ENCODE measurements at regions not wholly inside any gene's neighbourhood (a gene's known extent, or its start where the extent isn't known, plus 50 kb on each side); places are given as distances from the start of the nearest gene placed in this dataset.
A peak's percentile ranks its signal among the peaks of the same experiment; 100 is the strongest.

DNA sequence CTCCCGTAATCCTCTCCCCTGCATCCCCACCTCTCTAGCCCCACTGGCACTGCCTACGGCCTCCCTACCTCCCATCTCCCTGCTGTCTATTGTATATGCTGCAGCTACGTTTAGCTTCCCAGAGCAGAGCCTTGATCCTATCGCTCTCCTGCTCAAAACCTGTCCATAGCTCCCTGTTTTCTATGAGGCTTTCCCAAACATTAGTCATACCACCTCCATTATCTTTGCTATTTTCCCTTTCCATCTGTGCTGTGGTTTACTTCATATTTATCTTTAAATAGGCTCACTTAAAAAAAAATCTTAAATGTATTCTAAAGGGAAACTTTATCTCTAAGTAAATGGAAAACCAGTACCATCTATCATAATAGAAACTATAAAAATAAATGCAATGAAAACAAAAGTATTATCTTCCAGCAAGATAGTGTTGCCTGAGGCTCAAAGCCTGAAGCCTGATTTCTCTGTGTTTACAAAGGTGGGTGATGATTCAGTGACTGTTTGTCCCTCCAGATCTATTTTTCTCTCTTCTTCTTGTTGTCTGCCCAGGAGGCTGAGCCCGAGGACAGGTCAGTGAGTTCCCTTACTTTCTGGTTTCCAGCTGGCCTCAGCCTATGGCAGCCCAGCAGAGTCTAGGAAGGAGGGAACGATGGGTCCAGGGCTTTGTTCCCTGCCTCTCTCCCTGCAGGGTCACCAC, 397.1 kb upstream of the CFAP20DC start:
- no peak for DNase-seq (ENCODE audit: low spot score)

DNA sequence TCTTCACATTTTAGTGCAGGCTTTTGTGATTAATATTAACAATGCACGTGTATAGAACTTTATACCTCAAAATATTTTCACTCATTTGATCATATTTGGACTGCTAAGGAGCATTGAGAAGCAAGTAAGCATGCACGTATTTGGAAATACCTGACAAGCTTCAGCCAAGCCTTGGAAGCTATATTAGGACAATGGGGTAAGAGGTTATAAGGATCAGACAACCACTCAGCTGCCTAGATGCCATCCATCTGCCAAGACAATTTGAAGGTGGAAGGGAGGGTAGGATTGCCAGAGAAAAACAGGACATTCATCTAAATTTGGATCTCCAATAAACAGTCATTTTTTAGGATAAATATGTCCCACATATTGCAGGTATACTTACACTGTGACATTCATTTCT, 394.9 kb upstream of the CFAP20DC start:
- DNase-seq (ENCODE audit: low spot score): no peak

DNA sequence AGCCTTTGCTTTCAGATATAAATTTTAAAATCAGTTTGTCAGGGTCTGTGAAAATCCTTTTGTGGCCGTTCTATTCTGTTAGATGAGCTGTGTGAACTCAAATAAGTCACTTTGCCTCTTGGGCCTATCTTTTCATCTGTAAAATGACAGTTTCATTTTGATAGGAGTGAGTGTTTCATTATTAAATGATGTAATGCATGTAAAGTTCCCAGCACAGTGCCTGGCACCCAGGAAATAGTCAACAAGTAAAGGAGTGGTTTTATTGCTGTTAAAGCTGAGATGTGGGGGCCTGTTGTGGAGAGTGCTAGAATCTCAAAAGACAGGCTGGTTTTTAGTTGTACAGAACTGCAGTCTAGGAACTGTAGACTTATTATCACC, 394.5 kb upstream of the CFAP20DC start:
- DNase-seq (ENCODE audit: low spot score): no peak

DNA sequence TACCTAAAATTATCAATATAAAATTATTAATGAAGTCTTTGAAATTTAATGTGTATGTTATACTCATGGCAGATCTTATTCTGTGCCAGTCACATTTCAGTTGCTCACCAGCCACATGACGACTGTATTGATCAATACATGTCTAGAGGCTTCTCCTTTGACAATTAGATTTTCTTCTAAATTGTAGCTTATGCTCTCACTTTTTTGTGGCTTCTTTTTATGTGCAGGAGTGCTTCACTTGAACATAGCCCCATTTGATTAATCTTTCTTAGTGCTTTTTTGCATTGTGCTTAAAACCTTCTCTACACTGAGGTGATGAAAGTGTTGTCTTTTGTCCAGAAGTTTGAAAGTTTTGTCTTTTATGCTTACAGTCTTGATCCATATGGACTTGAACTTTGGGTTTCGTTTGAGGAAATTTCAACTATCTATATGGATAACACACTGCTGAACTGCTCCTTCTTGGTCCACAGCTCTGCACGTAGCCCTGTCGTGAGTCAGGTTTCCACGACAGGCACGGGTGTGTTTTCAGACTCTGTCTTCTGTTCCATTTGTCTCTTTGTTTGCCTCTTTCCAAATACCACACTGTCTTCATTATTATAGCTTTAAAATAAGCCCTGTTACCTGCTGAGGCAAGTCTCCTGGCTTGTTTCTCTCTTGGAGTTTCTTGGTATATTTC, 393.9 kb upstream of the CFAP20DC start:
- DNase-seq (ENCODE audit: low spot score): no peak

DNA sequence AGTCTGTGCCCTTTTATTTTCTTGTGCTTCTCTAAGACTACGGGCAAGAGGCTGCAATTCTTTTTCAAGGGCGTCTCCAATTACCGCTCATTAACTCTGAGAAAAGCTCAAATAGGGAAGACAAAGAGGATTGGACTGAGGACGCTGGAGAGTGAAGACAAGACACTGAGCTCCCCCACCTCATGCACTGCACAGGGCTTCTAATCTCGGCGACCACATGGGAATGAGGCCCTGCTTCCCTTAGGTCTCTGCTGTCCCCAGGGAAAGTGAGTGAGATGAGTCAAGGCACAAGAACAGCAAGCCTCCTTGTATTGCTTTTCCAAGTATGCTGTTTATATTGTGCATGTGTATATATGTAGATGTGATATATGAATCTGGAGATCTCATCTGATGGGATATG, 392.2 kb upstream of the CFAP20DC start:
- no peak for DNase-seq (ENCODE audit: low spot score)

DNA sequence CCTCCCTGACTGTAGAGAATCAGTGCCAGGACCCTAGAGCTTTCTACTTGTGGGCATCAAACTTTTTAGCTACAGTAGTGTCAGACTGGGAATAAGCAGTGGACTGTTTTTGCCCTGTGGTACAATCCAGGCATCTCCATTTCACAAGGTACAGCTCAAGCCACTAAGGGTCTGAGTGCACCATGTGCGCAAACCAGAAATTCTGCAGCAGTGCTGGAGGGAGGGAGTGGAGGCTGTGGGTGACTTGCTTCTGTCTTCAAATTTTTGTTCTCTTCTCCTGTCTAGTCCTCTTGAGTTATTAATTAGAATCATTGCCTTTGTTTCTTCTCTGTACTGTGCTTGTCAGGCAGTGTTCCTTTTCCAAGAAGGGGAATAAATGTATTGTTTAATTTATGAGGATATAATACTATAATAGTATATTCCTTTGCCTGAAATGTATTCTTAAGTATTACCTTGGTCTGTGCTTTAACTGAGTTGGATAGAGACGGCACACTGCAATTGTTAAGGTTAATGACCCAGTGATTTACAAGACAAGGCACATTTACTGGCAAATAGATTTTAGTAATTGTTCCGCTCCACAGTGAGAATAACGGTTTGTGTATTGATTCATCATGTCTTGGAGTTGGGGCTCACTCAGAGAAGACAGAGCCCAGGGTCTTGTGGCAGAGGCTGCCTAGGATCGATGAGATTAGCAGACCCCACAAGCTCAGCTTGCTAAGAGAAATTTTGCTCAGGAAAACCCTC, 390.6 kb upstream of the CFAP20DC start:
- DNase-seq (ENCODE audit: low spot score): no peak

DNA sequence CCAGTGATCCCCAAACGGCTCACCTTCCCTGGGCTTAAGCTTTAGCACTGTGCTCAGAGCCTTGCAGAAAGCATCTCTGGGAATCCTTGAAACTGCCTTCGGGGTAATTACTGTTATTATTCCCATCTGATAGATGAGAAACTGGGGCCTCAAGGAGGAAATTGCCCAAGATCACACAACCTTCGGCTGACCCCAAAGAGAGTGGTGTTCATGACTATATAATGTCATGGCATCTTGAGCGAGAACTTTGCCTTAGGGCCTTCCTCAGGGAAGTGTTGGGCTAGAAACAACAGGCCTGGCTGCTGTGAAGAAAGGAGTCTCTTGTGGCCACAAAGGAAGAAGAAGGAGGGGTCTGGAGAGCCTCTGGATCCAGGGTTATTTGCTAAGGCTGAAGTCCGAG, 388.7 kb upstream of the CFAP20DC start:
- DNase-seq (ENCODE audit: low spot score): no peak

DNA sequence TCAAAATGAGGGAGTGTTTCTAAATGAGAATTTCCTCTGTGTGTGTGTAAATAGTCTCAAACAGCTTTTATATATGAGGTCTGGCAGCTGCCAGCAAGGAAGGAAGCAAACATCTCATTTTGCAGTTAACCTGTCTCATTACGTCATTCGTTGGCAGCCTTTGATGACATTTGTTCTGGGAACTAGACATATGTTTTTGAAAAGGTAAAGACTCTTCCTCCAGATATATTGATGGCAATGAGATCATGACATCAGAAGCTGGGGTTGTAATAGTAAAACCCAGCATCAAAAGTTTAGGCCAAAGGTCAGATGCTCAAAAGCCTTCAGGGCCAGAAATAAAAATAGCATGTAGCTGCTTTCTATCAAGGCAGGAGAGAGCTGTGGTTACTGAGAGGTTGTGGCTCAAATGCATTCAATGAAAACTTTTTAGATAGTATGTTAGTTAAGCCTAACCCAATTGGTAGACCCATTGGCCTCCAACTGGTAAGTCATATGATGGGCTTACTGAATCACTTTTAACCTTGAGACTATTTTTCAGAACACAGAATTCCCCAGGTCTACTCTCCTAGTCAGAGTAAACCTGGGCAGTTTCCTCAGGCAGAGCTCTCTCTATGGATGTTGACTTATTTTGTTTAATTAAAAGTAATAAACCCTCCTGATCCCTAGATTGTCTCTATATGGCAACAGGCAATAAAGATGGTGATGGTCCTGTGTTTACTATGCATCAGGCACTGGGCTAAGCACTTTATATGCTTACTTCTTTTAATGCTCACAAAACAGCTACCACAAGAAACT, 386.5 kb upstream of the CFAP20DC start:
- DNase-seq (ENCODE audit: low spot score): no peak

DNA sequence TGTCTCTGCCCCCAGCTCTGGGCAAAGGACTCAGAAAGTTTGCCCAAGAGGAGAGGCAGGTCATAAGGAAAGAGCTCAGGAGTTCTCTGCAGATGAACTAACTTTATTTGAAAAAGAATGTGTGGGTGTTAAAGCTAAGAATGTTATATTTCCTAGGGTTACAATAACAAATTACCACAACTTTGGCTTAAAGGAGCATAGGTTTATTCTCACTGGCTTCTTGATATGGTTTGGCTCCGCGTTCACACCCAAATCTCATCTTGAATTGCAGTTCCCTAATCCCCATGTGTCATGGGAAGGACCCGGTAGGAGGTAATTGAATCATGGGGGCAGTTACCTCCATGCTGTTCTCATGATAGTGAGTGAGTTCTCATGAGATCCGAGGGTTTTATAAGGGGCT, 383.7 kb upstream of the CFAP20DC start:
- no peak for DNase-seq (ENCODE audit: low spot score)

DNA sequence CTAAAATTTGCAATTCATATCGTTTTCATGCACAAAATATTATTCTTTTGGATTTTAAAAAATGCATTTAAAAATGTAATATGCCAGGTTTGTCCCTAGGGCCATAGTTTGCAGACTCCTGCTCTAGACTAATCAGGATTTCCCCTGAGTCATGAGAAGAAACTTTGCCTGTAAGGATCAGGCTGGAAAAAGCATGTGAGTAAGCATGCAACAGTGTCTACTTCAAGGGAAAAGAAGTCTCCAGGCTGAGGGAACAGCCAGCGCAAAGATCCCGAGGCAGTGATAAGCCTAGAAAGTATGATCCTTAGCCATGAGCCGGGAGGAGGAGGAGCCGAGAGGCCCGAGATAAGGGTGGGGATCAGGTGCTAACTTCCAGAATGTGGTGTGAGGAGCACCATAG, 382.8 kb upstream of the CFAP20DC start:
- DNase-seq (ENCODE audit: low spot score): peak; percentile 39

DNA sequence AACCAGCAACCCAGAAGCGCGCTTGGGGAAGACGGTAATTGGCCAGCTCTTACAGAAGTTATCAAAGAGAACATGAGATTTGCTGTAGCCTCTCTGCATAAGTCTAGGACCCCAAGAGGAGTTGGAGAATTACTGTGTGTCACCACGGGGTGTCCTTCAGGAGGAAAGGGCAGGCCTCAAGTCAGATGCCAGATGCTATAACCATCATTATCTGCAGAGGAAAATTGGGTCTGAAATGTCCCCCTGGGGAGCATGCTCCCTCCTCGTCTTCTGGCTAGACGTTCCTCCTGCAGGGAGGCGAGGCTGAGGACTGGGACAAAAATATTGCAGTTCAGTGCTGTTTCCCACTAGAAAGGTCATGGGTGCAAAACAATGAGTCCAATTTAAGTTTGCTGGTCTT, 380.5 kb upstream of the CFAP20DC start:
- DNase-seq (ENCODE audit: low spot score): no peak

DNA sequence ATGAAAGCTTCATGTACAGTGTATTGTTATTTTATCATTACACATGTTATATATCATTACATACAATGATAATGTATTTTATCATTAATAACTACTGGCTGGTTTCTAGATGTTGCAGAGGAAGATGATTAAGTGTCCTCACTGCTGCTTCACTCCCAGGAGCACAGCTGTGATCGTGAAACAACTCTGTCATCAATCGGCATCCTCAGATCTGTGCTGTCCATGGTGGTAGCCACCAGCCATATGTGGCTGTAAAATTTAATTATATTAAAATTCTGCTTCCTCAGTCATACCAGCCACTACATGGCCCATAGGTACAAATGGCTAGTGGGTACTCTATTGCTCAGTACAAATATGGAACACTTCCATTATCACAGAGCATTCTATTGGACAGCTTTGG, 379.4 kb upstream of the CFAP20DC start:
- DNase-seq (ENCODE audit: low spot score): no peak

DNA sequence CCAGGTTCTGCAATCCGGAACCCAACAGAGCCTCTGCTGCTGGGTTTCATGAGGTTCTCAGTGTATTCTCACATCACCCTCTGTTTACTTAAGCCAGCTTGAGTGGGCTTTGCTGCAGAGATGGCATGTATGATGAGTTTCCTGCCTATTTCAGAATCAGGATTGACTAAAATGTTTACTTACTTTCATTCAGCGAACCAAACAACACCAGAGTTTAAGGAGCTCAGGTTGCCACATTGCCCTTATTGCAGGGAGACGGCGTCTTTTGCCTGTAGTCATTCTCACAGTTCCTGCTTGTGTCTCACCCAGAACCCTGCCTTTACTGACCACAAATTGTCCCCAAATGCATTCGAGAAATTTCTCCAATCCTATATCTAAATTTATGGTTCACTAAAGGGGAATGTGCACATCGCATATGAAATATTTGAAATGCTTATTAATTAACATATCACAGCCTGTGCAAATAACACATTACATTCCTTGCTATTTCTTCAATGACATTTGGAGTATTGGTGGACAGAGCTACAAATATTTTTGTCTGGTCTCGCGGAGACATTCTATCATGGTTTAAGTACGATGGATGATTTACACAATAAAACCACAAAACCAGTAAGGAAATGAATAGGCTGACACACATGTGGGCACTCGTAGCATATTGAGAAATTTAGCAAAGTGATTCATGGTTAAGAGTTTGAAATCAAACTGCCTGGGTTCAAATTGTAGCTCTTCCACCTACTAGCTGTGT, 377.2 kb upstream of the CFAP20DC start:
- DNase-seq (ENCODE audit: low spot score): peak; percentile 71

DNA sequence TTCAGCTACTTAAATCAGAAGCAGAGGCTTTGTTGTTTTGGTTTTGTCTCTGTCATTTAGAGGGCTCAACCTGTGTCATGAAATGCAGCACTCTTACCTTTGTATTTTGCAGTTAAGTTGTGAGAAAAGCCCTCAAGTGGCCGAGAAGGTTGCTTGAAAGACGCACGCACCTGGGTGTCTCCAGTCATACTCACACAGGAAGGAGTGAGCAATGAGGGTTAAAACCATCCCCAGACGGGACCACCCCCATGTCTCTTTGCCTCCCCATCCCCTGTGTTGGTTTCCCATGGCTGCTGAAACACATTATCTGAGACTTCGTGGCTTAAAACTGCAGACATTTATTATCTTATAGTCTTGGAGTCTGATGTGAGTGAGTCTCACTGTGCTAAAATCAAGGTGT, 376.1 kb upstream of the CFAP20DC start:
- DNase-seq (ENCODE audit: low spot score): no peak

DNA sequence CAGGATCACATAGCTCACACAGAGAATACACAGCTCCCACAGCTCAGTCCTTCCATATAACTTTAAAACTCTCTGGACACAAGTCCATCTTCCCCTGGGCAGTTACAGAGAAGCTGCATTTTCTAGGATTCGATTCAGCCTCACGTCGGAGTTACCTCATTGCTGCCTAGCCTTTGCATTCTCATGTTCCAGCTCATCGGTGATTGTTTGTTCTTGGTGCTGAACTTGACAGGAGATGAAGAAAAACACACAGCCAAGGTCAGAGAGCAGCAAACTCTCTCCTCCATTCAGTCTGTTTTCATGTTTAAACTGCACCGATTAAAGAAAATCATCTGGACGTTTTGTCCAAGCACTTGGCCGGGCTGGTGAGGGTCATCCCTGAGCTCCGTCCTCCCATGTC, 375.5 kb upstream of the CFAP20DC start:
- DNase-seq (ENCODE audit: low spot score): peak; percentile 68

DNA sequence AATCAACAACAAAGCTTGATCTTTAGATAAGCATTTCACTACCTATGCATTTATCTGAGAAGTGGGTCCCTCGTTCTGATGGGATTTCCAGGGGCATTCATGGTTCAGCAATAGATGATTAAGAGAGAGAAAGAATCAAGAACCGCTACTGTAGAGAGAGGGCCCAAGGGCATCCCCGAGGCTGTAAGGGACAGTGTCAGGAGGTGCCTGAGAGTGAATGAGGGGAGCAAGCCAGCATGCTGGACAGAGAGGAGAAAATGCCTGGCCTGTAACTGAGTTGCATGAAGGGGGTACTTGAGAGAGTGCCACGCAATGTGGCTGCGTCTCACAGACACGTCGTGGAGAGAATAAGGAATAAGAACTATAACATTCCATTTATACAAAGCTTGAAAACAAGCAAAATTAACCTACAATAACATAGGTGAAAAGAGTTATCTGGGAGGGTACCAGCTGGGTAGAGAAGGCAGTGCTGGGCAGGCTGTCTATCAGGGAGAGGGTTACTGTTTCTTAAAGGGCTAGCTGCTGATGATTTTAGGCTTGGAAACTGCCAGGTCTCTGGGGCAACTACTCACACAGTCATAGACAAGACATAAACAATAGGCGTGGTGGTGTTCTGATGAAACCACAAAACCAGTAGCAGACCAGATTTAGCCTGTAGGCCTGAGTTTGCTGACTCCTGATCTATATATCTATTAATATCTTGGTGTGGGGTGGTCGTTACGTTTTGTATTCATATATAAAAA, 374.6 kb upstream of the CFAP20DC start:
- DNase-seq (ENCODE audit: low spot score): peak; percentile 84

DNA sequence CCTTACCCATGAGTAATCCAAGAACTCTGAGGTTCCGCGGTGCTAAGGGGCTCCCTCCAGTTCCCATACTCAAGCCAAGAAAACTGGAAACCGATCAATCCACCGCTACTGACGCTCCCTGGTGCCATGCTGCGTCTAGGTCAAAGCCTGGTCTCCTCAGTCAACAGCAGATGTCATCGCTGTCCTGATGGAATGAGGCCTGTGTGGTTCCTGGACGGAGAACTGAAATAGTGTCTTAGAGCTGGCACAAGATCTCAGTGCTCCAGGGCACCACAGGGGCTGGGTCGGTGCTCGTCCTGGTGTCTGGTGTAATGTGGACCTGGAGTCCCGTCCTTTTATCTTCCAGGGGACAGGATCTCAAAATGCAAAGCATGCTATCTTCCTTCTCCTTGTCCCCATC, 373.9 kb upstream of the CFAP20DC start:
- no peak for DNase-seq (ENCODE audit: low spot score)

DNA sequence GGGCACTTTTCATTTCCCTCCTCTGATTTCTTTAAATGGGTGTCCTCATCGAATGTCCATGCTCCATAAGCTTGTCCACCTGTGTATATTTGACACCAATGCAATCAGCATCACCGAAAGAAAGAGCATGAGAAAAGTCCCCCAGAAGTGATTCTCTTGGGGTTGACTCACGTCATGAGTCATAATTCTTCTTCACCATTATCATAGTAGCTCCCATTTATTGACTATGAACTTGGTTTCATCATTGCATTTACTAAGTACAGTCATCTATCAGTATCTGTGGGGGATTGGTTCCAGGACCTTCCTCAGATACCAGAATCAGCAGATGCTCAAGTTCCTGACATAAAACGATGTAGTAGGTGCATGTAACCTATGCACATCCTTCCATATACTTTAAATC, 372.5 kb upstream of the CFAP20DC start:
- DNase-seq (ENCODE audit: low spot score): peak; percentile 26

DNA sequence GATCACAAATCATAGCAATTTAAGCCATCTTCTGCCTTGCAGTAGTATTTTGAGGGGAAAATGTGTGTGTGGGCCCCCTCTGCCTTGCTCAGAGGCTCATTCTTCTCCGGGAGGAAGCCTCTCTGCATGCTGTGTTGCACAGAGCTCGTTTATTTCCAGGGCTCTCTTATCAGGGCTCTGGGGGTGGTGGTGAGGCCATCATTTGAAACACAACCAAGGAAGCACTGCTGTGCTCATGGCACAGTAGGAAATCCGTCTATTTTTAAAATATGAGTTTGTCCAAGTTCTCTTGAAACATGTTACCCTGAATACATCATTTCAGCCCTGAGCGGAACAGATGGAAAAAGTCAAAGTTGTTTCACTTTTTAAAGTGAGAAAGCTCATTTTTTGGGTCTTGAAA, 369.0 kb upstream of the CFAP20DC start:
- DNase-seq (ENCODE audit: low spot score): no peak

DNA sequence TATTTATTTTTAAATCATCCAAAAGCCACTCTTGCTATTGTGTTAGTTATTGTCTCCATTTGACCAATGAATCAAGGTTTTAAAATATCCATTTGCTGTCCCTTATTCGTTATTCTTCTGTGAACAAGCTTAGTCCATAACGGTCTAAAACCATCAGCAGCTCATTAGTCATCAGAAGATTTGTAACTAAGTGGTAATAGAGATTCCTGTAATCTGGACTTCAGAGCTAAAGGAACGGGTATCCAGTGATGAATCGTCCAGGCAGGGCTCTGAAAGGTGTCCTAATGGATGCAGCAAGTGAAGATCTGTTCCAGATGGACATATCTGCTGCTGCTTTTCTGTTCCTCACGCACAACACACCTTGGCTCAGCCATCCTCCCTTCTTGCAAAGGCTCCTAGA, 362.7 kb upstream of the CFAP20DC start:
- peak; percentile 24 for DNase-seq (ENCODE audit: low spot score)

DNA sequence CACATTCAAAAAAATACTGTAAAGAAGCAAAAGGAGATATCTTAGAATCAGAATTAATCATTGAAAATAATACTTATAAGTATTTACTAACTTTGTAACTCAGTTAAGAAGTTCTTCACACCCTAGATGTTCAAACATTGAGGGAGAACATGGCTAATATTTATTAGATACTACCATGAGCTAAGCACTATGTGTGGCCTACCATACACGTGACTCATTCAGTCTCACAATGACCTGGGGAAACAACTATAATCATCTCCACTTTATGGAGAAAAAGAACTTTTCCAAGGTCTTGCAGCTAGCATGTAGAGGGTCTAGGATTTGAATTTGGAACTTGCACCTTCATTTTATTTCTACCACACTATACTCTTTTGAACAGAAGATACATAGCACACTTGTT, 361.9 kb upstream of the CFAP20DC start:
- DNase-seq (ENCODE audit: low spot score): no peak

Measured in AG08395 (cell line).